NCI-H2081 treated with DMSO at 0.1 percent for 48 hours (cell line): ENCODE measurements at regions not wholly inside any gene's neighbourhood (a gene's known extent, or its start where the extent isn't known, plus 50 kb on each side); places are given as distances from the start of the nearest gene placed in this dataset.

Source experiments
- DNase-seq: peaks from one replicate; lab custom pipeline; 2025; lab: John Stamatoyannopoulos, UW

DNA sequence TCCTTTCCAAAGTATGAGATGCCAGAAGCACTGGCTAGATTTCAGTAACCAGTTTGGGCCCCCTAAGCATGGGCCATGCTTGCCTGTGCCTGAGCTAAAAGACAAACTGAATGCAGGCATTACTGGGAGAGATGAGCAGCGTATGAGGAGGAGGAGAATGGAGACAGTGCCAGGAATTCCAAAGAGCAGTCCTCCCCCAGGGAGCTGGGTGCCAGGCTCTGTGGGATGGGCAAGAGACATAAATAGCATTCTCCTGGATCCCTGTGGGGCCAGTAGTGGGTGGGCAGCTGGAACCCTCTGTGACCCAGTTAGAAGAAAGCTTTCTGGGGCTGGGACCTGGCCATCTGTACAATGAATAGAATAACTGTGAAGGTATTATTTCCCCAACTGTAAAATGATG is 235.6 kb downstream of the KCNA4 start:
- DNase-seq = no peak

DNA sequence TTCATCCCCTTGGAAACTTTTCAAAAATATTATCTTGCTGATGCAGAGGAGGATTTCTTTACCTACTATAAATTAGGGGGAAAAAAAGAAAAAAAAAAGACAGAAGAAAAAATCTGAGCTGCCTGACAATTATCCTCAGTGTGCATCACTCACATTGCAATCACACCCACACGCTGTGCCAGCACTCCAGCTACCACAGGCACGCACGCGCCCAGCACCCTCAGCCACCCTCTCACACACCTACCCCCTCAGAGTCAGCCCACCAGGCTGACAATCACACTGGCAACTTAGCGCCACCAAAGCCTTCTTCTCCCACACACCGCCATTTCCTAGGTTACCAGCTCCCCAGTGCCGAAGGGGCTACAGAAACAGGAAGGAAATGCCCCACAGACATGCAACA is 236.1 kb downstream of the KCNA4 start:
- DNase-seq = no peak

DNA sequence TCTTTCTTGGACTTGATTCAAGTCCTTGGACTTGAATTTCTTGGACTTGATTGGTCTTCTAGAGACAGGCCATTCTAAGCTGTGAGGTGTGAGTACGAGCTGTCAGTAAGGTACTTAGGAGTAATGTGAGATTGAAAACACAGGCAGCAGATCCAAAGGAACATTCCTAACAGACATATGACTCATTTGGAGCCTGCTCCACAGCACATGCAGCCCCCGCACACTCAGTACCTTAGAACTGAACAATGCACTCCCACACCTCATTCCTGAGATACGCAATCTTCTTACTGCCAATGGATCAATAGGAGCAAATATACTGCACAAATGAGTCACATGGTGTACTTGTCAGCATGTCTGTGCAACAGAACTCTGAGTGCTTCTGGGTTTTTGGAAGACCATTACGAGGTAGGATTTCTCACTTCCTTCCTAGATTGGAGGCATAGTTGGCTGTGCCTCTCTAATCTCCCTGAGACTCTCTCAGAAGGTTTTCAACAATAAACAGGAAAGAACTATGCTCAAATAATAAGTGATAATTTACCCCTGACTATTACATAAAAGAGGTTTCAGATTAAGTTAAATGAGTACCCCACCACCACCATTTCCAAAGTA is 243.1 kb downstream of the KCNA4 start:
- no peak for DNase-seq

DNA sequence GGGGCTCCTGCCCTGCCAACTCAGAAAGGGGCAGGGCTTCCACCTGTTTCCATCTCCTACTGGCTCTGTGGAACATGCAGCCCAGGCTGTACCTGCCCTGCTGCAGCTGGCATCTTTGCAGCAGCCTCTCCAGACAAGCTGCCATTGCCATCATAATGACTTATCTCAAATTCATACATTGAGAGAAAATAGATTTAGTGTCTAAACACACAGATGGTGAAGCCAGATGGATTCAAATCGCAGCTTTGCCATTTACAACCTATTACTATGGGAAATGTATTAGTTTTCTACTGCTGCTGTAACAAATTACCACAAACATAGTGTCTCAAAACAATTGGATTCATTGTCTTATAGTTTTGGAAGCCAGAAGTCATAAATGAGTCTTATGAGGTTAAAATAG is 260.0 kb downstream of the KCNA4 start:
- DNase-seq = no peak

DNA sequence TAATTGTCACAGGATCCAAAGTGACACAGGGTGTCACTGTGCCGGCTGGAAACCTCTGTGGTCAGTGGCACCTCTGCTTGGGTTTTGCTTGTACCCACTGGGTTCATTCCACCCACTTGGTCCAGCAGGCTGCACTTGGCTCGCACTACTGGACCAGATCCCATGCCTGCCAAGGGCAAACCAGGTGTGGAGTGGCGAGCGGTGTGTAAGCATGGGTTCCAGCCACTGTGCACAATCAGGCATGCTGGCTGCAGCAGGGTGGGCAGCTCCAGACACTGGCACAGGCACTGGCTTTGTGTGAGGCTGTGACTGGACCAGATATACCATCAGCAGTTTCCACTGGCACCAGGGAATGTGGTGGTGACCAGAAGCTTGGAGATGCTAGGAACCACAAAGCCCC is 261.4 kb downstream of the KCNA4 start:
- DNase-seq = no peak

DNA sequence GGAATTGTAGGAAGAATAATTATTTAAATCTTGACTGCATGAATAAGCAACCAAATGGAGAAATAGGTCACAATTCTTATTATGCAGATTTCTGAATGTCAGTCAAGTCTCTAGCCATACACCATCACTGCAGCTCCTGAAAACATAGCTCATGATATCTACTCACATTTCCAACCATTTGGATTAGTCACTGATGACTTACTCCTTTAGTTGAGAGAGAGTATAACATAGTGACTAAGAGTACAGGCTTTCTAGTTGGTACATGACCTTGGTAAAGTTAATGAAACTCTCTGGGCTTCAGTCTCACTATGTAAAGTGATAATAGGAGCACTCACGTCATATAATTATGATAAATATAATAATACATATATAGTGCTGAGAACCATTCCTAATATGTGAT is 265.2 kb downstream of the KCNA4 start:
- DNase-seq = no peak

- DNase-seq = no peak
Observed at GRCh38 chr11:29750392-29750791, 266.4 kb downstream of the KCNA4 start.

DNA sequence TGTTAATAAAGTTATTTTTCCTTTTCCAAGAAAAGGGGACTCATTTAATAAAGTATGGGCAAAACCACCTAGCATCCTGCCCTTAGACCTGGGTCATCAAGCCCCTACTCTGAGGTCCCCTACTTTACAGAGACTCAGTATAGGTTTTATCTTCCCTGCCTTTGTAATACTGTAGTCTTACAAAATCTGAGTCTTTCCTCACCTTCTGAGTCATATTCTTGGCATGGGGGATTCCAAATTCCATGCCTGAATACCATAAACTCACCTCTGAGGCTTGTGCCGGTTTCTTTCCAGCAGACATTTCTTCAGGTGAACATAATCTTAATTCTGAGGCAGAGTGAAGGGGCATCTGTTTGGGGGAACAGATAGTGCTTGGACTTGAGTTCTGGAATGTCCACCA is 282.5 kb downstream of the KCNA4 start:
- no peak for DNase-seq

DNA sequence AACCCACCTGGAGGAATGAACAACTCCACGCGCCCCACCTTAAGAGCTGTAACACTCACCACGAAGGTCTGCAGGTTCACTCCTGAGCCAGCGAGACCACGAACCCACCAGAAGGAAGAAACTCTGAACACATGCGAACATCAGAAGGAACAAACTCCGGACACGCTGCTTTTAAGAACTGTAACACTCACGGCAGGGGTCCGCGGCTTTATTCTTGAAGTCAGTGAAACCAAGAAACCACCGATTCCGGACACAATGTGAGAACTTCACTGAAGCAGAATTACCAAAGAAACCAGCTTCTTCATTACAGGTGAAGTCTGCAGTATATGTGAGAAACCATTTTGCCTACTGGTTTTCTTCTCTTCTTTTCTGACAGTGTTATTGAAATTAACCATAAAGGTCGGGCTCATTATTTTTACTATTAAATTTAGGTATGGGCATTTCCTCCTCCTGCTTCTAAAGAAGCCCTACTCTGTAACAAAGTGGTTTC is 303.0 kb downstream of the KCNA4 start:
- no peak for DNase-seq

DNA sequence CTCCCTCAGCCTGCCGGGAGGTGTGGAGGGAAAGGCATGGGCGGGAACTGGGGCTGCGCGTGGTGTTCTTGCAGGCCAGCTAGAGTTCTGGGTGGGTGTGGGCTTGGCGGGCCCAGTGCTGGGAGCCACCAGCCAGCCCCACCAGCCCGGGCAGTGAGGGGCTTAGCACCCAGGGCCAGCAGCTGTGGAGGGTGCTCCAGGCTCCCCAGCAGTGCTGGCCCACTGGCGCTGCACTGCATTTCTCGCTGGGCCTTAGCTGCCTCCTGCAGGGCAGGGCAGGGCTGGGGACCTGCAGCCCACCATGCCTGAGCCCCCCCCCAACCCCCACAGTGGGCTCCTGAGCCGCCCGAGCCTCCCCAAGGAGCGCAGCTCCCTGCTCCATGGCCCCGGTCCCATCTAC is 304.2 kb downstream of the KCNA4 start:
- no peak for DNase-seq

GRCh38 chr11:29707924-29708323 is 308.9 kb downstream of the KCNA4 start:
- no peak for DNase-seq

DNA sequence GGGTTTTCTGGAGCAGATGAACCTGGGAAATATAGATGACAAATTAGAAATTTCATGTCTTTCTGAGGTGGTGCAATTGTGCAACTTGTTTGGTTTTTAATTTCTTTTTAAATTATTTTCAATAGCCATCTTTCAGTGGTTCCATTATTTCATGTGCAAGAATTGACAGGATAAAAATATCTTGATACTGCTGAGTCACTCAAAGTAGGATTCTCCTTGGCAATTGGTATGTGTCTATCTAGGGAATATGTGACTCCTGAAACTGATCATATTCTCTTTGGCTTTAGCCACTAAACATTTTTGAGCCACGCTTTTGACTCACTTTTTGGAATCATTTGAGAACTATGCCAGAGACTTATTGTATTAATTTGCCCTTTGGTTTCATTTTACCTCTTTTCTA is 331.5 kb downstream of the KCNA4 start:
- no peak for DNase-seq

- DNase-seq = no peak
Observed at GRCh38 chr11:29682856-29683255, 334.0 kb downstream of the KCNA4 start.

DNA sequence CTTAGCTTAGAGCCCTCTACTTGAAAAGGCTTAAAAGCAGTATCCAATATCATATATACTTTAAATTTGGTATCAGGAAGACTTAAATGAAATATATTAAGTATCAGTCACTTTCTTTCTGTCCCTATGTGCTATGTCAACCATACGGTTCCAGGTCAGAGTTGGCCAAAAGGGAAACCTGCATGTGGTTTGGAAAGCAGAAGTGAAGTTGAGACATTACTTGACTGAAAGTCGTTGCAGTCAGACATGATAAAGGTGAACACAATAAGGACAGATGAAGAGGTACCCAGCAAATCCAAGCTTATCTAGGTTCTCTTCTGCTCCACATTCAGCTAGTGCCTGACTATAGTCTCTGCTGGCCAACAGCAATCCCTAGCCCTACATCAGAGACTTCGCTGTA is 336.8 kb downstream of the KCNA4 start:
- DNase-seq = no peak

- DNase-seq = no peak
Observed at GRCh38 chr11:29676993-29677392, 339.8 kb downstream of the KCNA4 start.

DNA sequence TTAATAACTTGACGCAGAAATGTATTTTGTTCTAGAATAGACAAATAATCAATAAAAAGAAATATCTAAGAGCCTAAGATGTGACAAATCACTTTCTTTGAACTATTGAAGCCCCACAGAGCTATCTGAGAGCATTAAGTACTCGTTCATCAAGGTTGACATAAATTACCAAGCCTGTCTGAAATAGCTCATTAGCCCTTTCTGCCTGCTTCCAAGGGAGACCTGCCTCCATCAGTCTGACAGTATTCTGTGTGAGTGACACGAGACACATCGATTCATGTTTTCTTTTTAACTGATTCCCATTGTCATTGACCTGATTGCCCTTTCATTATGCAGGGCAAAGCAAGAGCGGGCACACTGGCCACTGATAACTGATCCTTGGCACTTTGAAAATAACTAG is 347.5 kb downstream of the KCNA4 start:
- no peak for DNase-seq

DNA sequence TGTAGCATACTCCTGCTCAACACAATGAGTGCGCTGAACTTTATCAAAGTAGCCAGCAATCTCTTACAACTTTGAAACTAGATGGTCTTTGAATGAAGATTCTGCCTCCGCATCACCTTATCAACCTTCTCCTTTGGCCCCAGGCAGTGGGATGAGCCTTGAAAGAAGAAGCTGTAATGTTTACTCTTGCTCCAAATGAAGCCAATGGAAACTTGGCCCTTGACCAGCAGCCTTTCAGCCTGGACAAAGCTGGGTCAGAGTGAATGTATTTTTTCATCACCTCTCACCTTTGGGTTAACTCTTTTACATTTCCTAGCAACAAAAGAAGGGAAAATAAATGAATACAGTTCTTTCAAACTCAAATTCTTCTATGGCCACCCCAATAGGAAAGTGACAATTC is 359.1 kb downstream of the KCNA4 start:
- DNase-seq = no peak

DNA sequence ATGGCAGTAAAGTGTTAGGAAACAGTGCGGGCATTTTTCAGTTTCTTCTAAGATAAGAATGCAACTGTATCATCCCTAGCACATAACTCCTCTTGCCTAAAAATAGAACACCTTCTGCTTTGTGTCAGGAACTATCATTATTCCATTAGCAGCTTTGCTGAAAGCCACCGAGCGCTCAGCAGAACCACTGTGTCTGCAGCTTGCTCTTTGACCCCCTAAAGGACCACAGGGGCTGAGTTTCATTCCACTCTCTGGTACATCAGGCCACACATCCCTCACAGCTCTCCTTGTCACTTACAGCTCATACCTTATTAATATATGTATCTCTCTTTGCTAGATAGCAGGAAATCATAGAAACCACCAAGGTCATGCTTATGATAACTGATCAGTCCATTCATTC is 360.2 kb downstream of the KCNA4 start:
- no peak for DNase-seq

DNA sequence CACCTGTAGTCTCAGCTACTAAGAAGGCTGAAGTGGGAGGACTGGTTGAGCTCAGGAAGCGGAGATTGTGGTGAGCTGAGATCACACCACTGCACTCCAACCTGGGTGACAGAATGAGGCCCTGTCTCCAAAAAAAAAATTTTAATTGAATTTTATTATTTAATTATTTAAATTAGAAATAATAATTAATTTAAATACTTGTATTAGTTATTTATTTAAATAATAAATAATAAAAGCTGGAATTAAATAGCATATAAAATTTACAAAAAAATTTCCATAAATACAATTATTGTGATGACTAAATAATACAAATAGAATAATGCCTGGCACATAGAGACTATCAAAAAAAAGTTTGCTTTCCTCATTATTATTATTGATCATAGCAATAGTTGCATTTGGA is 371.5 kb downstream of the KCNA4 start:
- no peak for DNase-seq

GRCh38 chr11:29641201-29641600 is 375.6 kb downstream of the KCNA4 start:
- DNase-seq = no peak

- no peak for DNase-seq
Observed at GRCh38 chr11:29634744-29635143, 382.1 kb downstream of the KCNA4 start.

- no peak for DNase-seq
Observed at GRCh38 chr11:29634244-29634643, 382.6 kb downstream of the KCNA4 start.

DNA sequence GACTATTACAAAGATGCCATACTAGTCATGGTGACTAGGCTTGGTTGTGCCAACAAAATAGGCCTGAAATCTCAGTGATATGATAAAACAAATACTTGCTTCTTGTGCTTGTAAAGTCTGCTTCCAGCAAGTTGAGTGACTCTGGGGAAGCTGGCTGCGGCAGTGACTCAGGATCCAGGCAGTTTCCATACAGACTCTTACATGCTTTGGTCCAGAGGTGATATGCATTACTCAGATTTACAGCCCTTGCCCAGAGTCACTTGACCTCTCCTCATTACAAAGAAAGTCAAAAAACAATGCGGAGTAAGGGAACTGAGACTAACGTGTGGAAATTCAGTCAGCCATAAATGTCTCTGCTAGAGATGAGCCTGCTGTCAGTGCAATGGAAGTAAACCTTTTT is 387.5 kb downstream of the KCNA4 start:
- no peak for DNase-seq

GRCh38 chr11:29628609-29629008 is 388.2 kb downstream of the KCNA4 start:
- no peak for DNase-seq

DNA sequence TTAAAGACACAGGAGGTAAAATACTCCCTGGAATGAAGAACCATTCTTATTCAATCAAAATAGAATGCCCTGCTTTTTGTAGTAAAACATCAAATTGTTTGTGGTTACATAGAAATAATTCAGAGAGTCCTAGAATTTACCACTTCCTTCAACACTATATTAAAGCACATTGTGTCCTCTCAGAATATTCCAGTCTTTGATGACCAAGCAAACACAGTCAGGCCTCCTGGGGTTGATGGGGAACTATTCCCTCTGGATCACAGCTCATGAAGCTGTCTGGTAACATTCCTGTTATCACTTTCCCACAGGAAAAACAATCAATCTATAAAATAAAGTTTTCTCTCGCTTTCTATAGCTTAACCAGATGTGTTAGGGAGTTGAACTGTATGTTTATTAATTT is 389.3 kb downstream of the KCNA4 start:
- no peak for DNase-seq
